C4-2B (cell line): ENCODE measurements at regions not wholly inside any gene's neighbourhood (a gene's known extent, or its start where the extent isn't known, plus 50 kb on each side); places are given as distances from the start of the nearest gene placed in this dataset.
A peak's percentile ranks its signal among the peaks of the same experiment; 100 is the strongest.

Experiments
- H3K27ac ChIP-seq: fragments of 450-650 bp; 2 replicates; pipeline ENCODE4 v1.5.1; 2017
- CTCF ChIP-seq: fragments of 450-650 bp; conservative IDR thresholded peaks from 2 replicates; pipeline ENCODE4 v1.5.1; 2017; ENCODE audit warnings: mild to moderate bottlenecking
- ZFX ChIP-seq: fragments of 450-650 bp; IDR thresholded peaks from 2 replicates; pipeline ENCODE4 v1.6.1; 2017

GRCh38 chr1:70874818-70875217 is 172.8 kb downstream of the PTGER3 start:
- no peak for TF ChIP-seq CTCF
- TF ChIP-seq ZFX: no peak
- no peak overlapping the region for H3K27ac ChIP-seq

DNA sequence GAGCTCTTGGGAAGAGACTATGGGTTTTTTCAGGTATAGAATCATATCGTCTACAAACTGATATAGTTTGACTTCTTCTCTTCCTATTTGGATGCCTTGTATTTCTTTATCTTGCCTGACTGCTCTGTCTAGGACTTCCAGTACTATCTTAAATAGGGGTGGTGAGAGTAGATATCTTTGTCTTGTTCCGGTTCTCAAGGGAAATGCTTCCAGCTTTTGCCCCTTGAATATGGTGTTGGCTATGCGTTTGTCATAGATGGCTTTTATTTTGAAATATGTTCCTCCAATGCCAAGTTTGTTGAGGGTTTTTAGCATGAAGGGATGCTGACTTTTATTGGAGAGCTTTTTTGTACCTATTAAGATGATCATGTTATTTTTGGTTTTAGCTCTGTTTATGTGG is 170.3 kb downstream of the PTGER3 start:
- H3K27ac ChIP-seq: no peak overlapping the region
- TF ChIP-seq CTCF (no peak), ZFX (no peak)

DNA sequence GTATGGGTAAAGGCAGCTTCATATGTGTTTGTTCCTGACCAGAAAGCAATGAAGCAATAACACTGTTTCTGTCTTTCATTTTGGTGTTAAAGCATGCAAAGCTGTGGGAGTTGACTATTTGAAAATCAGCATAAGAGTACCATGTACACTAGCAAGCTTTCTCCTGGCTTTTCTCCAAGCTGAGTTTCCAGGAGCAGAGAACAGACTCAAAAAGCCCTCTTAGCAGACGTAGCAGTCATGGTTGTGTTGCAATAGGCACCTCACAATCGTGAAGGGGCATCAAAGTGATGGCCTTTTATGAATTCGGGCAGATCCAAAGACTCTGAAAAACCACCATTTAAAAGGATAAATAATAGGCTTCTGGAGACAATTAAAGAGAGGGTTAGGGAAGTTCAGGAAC is 159.7 kb downstream of the PTGER3 start:
- TF ChIP-seq CTCF (no peak), ZFX (no peak)
- no peak overlapping the region for H3K27ac ChIP-seq

- H3K27ac ChIP-seq: no peak overlapping the region
- no peak for TF ChIP-seq ZFX
- TF ChIP-seq CTCF: no peak
These were observed 158.9 kb downstream of the PTGER3 start for GRCh38 chr1:70888722-70889121.

- no peak for TF ChIP-seq CTCF
- no peak for TF ChIP-seq ZFX
- no peak overlapping the region for H3K27ac ChIP-seq
These were observed 157.2 kb downstream of the PTGER3 start for GRCh38 chr1:70890408-70890807.

- no peak overlapping the region for H3K27ac ChIP-seq
- no peak for TF ChIP-seq ZFX
- no peak for TF ChIP-seq CTCF
These were observed 156.4 kb downstream of the PTGER3 start for GRCh38 chr1:70891051-70891843.

DNA sequence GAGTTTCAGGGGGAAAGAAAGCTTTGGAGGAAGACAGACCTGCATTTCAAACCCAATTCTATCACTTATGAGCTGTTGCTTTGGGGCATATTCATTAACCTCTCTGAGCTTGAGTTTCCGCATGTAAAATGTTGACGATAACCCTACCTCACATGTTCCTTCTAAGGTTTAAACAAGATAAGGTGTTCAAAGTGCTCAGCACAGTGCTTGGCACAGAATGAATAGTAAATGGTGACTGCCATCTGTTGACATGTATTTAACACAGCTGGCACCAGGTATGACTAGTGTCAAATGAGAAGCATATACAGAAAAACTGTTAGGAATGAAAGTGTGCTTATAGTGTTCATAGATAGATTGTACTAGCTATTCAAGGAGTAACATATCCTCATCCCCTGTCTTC is 155.5 kb downstream of the PTGER3 start:
- TF ChIP-seq CTCF: 0 out of 2 replicates have a peak, but pooled peaks have one; percentile 5
- no peak for TF ChIP-seq ZFX
- no peak overlapping the region for H3K27ac ChIP-seq
